Dermis microvascular lymphatic vessel endothelial cell (primary cell): ENCODE measurements at regions not wholly inside any gene's neighbourhood (a gene's known extent, or its start where the extent isn't known, plus 50 kb on each side); places are given as distances from the start of the nearest gene placed in this dataset.
"Not testable (repeated sequence)": the region's sequence is repeated elsewhere in the genome, so short reads cannot be mapped to it uniquely, and the experiment has no call there.

Experiments
- DNase-seq, 2 donors: peaks; one replicate each; pipeline versions ENCODE4 v3.0.0 to v3.0.0-alpha.2; 2010; ENCODE audit warnings: low read depth in 2 of 2

GRCh38 chr4:138404251-138404650 lies 162.1 kb upstream of the SLC7A11 start:
- no peak for DNase-seq

GRCh38 chr4:138401334-138401733 lies 159.2 kb upstream of the SLC7A11 start:
- peak in 1 of 2 donors; percentile 6 for DNase-seq

GRCh38 chr4:138400543-138400942 lies 158.4 kb upstream of the SLC7A11 start:
- no peak for DNase-seq

GRCh38 chr4:138400066-138400465 lies 157.9 kb upstream of the SLC7A11 start:
- no peak for DNase-seq

- DNase-seq = peak; percentile 7 to 66
Measured at GRCh38 chr4:138399081-138399480, 156.9 kb upstream of the SLC7A11 start.

GRCh38 chr4:138398322-138398721 lies 156.2 kb upstream of the SLC7A11 start:
- peak; percentile 17 to 79 for DNase-seq

GRCh38 chr4:138393886-138394610 lies 151.9 kb upstream of the SLC7A11 start:
- no peak for DNase-seq

- no peak for DNase-seq
Measured at GRCh38 chr4:138392751-138393308, 150.7 kb upstream of the SLC7A11 start.

- no peak for DNase-seq
Measured at GRCh38 chr4:138389976-138390685, 148.0 kb upstream of the SLC7A11 start.

GRCh38 chr4:138374947-138375346 lies 132.8 kb upstream of the SLC7A11 start:
- DNase-seq = no peak

- no peak for DNase-seq
Measured at GRCh38 chr4:138367942-138368341, 125.8 kb upstream of the SLC7A11 start.

- not testable (repeated sequence) for DNase-seq
Measured at GRCh38 chr4:138352446-138352845, 110.3 kb upstream of the SLC7A11 start.

- peak in 1 of 2 donors; percentile 46 for DNase-seq
Measured at GRCh38 chr4:138348055-138348454, 105.9 kb upstream of the SLC7A11 start.

GRCh38 chr4:138347561-138347960 lies 105.4 kb upstream of the SLC7A11 start:
- no peak for DNase-seq

- no peak for DNase-seq
Measured at GRCh38 chr4:138344851-138345250, 102.7 kb upstream of the SLC7A11 start.

GRCh38 chr4:138344054-138344453 lies 101.9 kb upstream of the SLC7A11 start:
- no peak for DNase-seq

GRCh38 chr4:138341739-138342415 lies 99.7 kb upstream of the SLC7A11 start:
- DNase-seq = no peak

GRCh38 chr4:138338840-138339239 lies 96.7 kb upstream of the SLC7A11 start:
- no peak for DNase-seq

GRCh38 chr4:138338222-138338621 lies 96.1 kb upstream of the SLC7A11 start:
- not testable (repeated sequence) for DNase-seq

GRCh38 chr4:138334346-138335016 lies 92.3 kb upstream of the SLC7A11 start:
- DNase-seq = no peak

GRCh38 chr4:138332415-138332814 lies 90.3 kb upstream of the SLC7A11 start:
- not testable (repeated sequence) for DNase-seq

GRCh38 chr4:138330531-138330930 lies 88.4 kb upstream of the SLC7A11 start:
- DNase-seq = no peak
